ENCODE measurements at regions not wholly inside any gene's neighbourhood (a gene's known extent, or its start where the extent isn't known, plus 50 kb on each side); places are given as distances from the start of the nearest gene placed in this dataset.

DNA sequence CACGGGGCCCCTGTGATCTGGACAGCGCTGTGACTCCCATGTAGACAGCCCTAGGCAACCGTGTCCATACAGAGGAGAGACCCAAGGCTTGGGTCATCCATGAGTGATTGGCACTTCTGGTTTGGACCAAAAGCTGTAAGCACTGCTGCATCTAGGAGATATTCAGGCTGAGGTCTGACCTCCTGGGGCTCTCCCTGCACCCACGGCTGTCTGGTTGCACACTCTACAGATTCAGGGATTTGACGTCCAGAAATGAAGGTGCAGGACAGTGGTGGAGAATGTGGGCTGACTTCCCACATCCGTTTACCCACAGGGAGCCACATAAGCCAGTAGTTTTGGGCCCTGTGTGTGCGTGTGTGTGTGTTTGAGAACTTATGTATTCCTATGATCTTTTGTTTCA lies 76.2 kb upstream of the ARHGEF7 start:
- Mint-ChIP-seq H3K4me1 (peaks cover 5% of the 10 kb centered on the region; the same call in 2 of the 3 replicates), H3K4me3 (no peak overlapping the region), H3K27ac (no peak overlapping the region), H3K27me3 (ENCODE audit: insufficient read depth, low read depth, poor library complexity) (no peaks in the 10 kb centered on the region), H3K36me3 (ENCODE audit: low read depth) (peaks cover 7% of the 10 kb centered on the region), H3K9me3 (peaks cover 11% of the 10 kb centered on the region)
- Histone ChIP-seq H3K27me3 (ENCODE audit: insufficient read depth) (no peaks in the 10 kb centered on the region), H3K36me3 (ENCODE audit: insufficient read depth) (no peaks in the 10 kb centered on the region), H3K79me2 (replicated peaks; ENCODE audit: insufficient read depth) (no peaks in the 10 kb centered on the region), H3K9me2 (ENCODE audit: insufficient read depth) (peaks cover 5% of the 10 kb centered on the region; the same call in 1 of the 2 replicates), H3K4me2 (no peak overlapping the region), H4K20me1 (replicated peaks; ENCODE audit: insufficient read depth) (no peaks in the 10 kb centered on the region), H3K4me3 (no peak overlapping the region), H2AFZ (no peak overlapping the region), H3K4me1 (ENCODE audit: insufficient read depth) (no peaks in the 10 kb centered on the region; the same call in 1 of the 2 replicates), H3K27ac (ENCODE audit: low read depth) (no peak overlapping the region), H3F3A (replicated peaks; ENCODE audit: low read depth) (no peaks in the 10 kb centered on the region)
- ATAC-seq (no peak), DNase-seq (ENCODE audit: low spot score) (no peak)
- TF ChIP-seq ZNF331 (CRISPR knock-in tag; IDR thresholded peaks at IDR 0.05; ENCODE audit: low read depth), result no peak
- TF ChIP-seq EZH2phosphoT487 (IDR thresholded peaks at IDR 0.05; ENCODE audit: unreplicated experiment), result no peak
- TF ChIP-seq, protein P1, sequence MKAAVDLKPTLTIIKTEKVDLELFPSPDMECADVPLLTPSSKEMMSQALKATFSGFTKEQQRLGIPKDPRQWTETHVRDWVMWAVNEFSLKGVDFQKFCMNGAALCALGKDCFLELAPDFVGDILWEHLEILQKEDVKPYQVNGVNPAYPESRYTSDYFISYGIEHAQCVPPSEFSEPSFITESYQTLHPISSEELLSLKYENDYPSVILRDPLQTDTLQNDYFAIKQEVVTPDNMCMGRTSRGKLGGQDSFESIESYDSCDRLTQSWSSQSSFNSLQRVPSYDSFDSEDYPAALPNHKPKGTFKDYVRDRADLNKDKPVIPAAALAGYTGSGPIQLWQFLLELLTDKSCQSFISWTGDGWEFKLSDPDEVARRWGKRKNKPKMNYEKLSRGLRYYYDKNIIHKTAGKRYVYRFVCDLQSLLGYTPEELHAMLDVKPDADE (IDR thresholded peaks at IDR 0.05), result no peak
- no peak for TF ChIP-seq STAT1 (IDR thresholded peaks at IDR 0.05; ENCODE audit: unreplicated experiment)
- TF ChIP-seq CREB1 (CRISPR knock-in tag; IDR thresholded peaks at IDR 0.05; ENCODE audit: low read depth), result no peak
- TF ChIP-seq, protein P2, sequence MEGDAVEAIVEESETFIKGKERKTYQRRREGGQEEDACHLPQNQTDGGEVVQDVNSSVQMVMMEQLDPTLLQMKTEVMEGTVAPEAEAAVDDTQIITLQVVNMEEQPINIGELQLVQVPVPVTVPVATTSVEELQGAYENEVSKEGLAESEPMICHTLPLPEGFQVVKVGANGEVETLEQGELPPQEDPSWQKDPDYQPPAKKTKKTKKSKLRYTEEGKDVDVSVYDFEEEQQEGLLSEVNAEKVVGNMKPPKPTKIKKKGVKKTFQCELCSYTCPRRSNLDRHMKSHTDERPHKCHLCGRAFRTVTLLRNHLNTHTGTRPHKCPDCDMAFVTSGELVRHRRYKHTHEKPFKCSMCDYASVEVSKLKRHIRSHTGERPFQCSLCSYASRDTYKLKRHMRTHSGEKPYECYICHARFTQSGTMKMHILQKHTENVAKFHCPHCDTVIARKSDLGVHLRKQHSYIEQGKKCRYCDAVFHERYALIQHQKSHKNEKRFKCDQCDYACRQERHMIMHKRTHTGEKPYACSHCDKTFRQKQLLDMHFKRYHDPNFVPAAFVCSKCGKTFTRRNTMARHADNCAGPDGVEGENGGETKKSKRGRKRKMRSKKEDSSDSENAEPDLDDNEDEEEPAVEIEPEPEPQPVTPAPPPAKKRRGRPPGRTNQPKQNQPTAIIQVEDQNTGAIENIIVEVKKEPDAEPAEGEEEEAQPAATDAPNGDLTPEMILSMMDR (conservative IDR thresholded peaks at IDR 0.05; ENCODE audit: low read depth in 2 of 2), result no peak
- no peak for TF ChIP-seq EZH2 (IDR thresholded peaks at IDR 0.05; ENCODE audit: low read depth, unreplicated experiment)
- TF ChIP-seq POLR2AphosphoS5 (IDR thresholded peaks at IDR 0.05; ENCODE audit: low read depth), result no peak
- TF ChIP-seq, protein P3, sequence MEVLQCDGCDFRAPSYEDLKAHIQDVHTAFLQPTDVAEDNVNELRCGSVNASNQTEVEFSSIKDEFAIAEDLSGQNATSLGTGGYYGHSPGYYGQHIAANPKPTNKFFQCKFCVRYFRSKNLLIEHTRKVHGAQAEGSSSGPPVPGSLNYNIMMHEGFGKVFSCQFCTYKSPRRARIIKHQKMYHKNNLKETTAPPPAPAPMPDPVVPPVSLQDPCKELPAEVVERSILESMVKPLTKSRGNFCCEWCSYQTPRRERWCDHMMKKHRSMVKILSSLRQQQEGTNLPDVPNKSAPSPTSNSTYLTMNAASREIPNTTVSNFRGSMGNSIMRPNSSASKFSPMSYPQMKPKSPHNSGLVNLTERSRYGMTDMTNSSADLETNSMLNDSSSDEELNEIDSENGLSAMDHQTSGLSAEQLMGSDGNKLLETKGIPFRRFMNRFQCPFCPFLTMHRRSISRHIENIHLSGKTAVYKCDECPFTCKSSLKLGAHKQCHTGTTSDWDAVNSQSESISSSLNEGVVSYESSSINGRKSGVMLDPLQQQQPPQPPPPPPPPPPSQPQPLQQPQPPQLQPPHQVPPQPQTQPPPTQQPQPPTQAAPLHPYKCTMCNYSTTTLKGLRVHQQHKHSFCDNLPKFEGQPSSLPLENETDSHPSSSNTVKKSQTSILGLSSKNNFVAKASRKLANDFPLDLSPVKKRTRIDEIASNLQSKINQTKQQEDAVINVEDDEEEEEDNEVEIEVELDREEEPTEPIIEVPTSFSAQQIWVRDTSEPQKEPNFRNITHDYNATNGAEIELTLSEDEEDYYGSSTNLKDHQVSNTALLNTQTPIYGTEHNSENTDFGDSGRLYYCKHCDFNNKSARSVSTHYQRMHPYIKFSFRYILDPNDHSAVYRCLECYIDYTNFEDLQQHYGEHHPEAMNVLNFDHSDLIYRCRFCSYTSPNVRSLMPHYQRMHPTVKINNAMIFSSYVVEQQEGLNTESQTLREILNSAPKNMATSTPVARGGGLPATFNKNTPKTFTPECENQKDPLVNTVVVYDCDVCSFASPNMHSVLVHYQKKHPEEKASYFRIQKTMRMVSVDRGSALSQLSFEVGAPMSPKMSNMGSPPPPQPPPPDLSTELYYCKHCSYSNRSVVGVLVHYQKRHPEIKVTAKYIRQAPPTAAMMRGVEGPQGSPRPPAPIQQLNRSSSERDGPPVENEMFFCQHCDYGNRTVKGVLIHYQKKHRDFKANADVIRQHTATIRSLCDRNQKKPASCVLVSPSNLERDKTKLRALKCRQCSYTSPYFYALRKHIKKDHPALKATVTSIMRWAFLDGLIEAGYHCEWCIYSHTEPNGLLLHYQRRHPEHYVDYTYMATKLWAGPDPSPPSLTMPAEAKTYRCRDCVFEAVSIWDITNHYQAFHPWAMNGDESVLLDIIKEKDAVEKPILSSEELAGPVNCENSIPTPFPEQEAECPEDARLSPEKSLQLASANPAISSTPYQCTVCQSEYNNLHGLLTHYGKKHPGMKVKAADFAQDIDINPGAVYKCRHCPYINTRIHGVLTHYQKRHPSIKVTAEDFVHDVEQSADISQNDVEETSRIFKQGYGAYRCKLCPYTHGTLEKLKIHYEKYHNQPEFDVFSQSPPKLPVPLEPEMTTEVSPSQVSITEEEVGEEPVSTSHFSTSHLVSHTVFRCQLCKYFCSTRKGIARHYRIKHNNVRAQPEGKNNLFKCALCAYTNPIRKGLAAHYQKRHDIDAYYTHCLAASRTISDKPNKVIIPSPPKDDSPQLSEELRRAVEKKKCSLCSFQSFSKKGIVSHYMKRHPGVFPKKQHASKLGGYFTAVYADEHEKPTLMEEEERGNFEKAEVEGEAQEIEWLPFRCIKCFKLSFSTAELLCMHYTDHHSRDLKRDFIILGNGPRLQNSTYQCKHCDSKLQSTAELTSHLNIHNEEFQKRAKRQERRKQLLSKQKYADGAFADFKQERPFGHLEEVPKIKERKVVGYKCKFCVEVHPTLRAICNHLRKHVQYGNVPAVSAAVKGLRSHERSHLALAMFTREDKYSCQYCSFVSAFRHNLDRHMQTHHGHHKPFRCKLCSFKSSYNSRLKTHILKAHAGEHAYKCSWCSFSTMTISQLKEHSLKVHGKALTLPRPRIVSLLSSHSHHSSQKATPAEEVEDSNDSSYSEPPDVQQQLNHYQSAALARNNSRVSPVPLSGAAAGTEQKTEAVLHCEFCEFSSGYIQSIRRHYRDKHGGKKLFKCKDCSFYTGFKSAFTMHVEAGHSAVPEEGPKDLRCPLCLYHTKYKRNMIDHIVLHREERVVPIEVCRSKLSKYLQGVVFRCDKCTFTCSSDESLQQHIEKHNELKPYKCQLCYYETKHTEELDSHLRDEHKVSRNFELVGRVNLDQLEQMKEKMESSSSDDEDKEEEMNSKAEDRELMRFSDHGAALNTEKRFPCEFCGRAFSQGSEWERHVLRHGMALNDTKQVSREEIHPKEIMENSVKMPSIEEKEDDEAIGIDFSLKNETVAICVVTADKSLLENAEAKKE (CRISPR knock-in tag; IDR thresholded peaks at IDR 0.05), result no peak
- TF ChIP-seq NANOG (IDR thresholded peaks at IDR 0.05; ENCODE audit: borderline replicate concordance), result no peak
- TF ChIP-seq ZNF114 (CRISPR knock-in tag; IDR thresholded peaks at IDR 0.05), result no peak
- TF ChIP-seq JUNB (IDR thresholded peaks at IDR 0.05; ENCODE audit: unreplicated experiment), result no peak
- TF ChIP-seq, protein P4, sequence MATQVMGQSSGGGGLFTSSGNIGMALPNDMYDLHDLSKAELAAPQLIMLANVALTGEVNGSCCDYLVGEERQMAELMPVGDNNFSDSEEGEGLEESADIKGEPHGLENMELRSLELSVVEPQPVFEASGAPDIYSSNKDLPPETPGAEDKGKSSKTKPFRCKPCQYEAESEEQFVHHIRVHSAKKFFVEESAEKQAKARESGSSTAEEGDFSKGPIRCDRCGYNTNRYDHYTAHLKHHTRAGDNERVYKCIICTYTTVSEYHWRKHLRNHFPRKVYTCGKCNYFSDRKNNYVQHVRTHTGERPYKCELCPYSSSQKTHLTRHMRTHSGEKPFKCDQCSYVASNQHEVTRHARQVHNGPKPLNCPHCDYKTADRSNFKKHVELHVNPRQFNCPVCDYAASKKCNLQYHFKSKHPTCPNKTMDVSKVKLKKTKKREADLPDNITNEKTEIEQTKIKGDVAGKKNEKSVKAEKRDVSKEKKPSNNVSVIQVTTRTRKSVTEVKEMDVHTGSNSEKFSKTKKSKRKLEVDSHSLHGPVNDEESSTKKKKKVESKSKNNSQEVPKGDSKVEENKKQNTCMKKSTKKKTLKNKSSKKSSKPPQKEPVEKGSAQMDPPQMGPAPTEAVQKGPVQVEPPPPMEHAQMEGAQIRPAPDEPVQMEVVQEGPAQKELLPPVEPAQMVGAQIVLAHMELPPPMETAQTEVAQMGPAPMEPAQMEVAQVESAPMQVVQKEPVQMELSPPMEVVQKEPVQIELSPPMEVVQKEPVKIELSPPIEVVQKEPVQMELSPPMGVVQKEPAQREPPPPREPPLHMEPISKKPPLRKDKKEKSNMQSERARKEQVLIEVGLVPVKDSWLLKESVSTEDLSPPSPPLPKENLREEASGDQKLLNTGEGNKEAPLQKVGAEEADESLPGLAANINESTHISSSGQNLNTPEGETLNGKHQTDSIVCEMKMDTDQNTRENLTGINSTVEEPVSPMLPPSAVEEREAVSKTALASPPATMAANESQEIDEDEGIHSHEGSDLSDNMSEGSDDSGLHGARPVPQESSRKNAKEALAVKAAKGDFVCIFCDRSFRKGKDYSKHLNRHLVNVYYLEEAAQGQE (IDR thresholded peaks at IDR 0.05; ENCODE audit: unreplicated experiment), result no peak

All from GM23338 (cell line).